HL-60/S4 treated with retinoic acid at 250 ng/mL for 4 days and 3 days (cell line): ENCODE measurements at regions not wholly inside any gene's neighbourhood (a gene's known extent, or its start where the extent isn't known, plus 50 kb on each side); places are given as distances from the start of the nearest gene placed in this dataset.
"Not testable (repeated sequence)": the region's sequence is repeated elsewhere in the genome, so short reads cannot be mapped to it uniquely, and the experiment has no call there.

Experiments used
- in situ Hi-C: fragments of 300-500 bp; cut with MboI; formaldehyde crosslinking; loops from 2 replicates; pipeline ENCODE4 v1.7.0; 2022; ENCODE audit warnings: low sequenced_read_pairs

- in situ Hi-C loops = no loop called here
Measured at GRCh38 chr7:20839196-20839735, 52.6 kb upstream of the SP8 start.

- in situ Hi-C loops = no loop called here
Measured at GRCh38 chr7:20839987-20840386, 53.3 kb upstream of the SP8 start.

DNA sequence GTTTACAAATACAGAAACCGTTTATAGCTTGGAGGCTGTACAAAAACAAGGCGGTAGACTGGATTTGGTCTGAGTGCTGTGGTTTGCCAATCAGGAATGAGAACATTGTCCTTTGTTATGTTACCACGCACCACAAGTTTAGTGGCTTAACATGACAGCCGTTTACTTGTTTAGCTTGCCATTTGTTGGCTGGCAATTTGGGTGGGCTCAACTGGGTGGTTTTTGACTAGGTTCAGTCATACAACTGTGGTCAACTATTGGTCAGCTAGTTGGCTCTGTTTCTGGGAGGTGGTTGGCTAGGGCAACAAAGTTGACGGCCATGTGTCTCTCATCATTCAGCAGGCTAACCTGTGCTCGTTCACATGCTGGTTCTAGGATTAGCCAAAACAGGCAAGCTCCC, 60.1 kb upstream of the SP8 start:
- in situ Hi-C loops = no loop called here

- in situ Hi-C loops = no loop called here
Measured at GRCh38 chr7:20858951-20859350, 72.3 kb upstream of the SP8 start.

DNA sequence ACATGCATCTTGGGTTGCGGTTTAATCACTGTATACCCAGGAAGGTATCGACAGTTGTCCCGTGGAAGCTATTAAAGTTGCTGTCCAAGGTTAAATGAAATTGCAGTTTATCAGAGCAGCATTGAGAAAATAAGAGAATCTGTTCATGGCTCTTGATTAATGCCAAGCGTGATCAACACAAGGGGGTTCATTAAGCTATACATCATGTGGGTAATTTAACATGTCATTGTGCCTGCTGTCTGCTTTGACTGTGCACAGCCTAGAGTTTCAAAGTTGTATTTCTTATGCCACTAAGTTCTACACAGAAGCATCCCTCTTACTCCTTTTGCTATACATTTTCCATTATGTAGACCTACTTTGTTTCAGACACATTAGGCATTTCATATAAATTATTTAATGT, 74.8 kb upstream of the SP8 start:
- in situ Hi-C loops = no loop called here

DNA sequence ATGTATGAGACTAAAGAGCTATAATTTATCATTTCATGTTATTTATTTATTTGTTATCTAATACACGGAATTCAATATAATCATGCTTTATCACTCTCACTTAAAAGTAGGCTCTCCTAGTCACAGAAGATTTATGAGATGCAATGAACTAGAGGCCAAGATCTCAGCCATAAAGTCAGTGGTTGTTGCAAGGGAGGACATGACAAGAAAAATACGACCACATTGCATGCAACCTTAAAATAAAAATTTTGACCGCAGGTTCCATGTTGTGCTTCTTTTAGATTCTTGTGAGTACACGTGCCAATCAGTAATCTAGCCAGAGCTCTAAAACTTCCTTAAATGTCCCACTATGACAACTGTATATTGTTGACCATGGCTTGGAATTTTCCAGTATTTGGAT, 75.9 kb upstream of the SP8 start:
- in situ Hi-C loops = no loop called here

DNA sequence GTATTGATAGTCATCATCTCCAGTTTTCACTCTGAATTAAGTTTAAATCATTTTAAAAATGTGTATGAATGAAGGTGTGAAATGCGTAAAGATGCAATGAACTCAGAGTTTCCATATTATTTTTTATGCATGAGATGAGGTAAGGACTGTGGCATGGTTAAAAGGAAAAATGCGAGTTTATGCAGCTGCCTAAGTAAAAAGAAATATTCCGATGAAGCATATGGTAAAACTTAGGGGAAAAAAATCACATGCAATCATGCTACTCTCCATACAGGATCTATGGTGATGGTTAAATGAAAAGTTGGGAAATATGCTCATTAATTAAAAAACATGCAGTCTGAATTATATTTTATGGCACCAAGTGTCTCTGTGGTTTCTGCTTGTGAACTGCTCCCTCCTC, 77.5 kb upstream of the SP8 start:
- in situ Hi-C loops = no loop called here

DNA sequence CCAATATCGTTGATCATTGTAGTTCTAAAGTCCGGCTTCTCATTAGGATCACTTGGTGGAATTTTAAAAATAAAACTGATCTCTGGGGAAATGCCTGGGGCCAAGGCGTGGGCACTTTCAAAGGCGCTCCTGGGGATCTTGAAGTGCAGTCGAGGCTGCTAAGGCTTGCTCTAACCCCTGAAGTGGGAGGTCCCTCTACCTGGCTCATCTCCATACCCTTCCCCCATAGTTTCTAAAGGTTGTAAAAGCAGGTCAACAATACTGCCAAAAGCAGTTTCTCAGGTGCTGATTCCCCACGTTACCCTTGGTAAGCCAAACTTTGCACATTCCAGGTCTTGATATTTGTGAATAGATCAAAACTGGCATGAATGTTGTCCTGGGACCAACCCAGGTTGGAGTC, 79.0 kb upstream of the SP8 start:
- in situ Hi-C loops = no loop called here

- in situ Hi-C loops = no loop called here
Measured at GRCh38 chr7:20870977-20871376, 84.3 kb upstream of the SP8 start.

GRCh38 chr7:20892776-20893175, 106.1 kb upstream of the SP8 start:
- in situ Hi-C loops = no loop called here

DNA sequence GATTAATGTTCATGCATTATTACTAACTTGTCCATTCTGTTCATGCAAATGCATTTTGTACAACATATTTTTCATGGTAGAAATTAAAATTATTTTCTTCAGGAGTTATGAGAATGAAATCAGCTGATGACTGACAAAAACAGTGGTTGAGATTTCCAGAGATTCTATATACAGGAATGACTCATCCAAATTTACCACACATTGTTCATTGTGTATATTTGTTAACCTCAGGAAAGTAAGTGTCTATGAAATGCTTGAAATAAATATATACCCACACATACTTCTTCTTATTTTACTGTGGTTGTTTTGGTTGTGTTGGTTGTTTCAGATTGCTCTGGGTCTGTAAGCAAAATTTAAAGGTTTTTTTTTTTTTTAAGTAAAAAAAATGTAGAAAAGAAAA, 108.1 kb upstream of the SP8 start:
- in situ Hi-C loops = no loop called here

DNA sequence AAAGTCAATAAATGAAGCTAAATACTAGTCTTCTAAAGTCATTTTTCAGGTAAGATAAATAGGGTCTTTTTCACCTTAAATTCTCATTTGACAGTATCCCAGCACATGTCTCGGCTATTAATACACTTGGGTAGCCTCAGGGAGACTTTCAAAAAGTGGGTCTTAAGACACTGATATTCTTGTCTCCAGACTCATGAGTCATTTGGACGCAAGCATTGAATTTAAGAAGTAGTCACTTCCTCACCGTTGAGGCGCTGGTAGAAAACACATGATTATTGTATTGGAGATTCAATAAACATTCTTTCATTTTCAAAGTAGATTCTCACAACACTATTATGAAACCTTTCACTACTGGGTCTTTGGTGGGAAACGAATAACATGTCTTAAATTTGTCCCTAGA, 108.9 kb upstream of the SP8 start:
- in situ Hi-C loops = no loop called here

DNA sequence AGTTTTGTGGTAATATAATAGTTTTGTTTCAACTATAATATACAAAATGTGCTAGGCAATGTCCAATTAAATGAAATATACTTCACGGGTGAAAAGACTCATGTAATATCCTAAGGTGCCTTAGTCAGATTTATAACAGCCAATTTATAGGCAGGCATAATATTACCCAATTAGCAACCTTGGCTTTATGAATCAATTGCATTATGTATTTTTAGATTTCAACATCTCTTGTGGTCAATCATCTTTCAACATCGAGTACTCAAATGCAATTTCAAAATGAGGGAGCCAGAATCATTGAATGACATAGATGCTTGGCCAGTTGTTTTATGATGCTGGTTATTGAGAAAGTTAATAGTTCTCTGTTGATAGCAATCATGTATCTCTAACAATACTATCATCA, 110.3 kb upstream of the SP8 start:
- in situ Hi-C loops = no loop called here

DNA sequence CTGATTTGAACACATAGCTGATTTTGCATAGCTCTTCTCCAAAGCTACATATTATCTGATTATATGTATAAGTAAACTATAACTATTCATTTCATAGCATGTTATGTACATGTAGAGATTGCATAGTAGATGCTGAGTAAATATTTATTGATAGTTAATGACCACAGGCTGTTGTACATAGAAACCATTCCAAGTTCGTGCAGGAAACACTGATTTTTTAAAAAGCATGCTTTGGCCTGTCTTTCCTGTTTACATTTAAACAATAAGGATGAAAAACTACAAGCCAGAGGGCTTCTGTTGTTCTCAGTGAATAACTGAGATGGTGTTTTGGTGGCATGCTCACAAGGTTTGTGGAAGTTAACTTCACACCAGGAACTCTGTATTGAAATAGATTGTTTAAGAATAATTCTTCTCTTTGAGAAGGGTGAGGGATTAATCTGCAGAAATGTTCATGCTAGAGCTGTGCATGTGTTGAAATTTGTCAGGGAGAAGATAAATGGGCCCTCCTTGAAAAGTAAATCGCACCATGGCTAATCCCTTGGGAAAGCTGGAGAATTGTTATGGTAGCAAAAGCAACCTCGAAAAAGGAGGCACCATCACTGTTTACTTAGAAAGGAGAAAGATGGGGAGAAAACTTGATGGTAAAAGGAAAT, 120.2 kb upstream of the SP8 start:
- in situ Hi-C loops = no loop called here

DNA sequence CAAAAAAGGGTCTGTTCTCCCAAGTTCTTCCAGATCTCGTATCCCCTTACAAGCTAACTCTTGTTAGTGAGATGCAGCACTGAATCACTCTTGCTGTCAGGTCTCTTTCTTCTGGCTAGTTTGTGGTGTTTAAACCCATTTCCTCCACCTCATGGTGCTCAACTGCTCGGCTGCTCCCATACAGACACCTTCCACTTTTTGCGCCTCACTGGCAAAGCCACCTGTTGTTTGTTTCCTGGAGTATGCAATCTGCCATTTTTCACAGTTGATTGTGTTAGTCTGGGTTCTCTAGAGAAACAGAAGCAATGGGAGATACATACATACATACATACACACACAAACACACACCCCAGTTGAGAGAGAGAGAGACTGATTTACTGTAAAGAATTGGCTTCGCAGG, 124.4 kb upstream of the SP8 start:
- in situ Hi-C loops = no loop called here

DNA sequence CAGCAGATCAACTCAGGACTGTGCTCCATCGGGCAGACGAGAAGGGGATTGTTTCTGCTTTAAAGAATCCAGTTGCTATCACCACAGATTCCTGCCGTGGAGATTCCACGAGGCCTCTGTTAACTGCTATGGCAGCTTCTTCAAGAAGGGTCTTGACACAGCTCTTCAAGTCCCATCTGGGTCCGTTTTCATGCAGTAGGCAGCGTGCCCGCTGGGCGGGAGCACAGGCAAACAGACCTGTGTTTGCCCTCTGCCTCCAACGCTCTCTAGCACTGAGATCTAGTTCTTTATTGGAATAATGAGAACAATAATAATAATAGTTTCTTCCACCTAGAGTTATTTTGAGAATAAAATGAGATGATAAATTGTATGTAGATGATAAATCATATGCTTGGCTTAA, 127.2 kb upstream of the SP8 start:
- in situ Hi-C loops = no loop called here

- in situ Hi-C loops = no loop called here
Measured at GRCh38 chr7:20916311-20916710, 129.6 kb upstream of the SP8 start.

DNA sequence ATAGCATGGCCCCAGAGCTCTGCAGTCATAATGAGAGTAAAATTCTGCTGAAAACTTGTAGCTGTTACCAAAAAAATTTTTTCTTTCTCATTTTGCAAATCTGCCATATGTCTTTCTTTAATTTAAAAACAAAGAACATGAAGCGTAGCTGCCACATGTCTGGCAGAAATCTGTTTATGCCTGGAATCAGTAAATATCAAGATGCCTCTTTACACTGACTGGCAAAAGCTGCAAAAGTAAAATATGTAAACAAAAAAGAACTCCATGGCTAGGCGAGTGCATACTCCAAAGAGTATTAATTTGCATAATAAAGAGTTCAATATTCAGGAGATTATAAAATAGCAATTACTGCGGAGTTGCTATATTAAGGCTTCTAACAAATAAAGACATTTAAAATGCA, 130.9 kb upstream of the SP8 start:
- in situ Hi-C loops = no loop called here

GRCh38 chr7:20918156-20918555, 131.5 kb upstream of the SP8 start:
- in situ Hi-C loops = no loop called here

DNA sequence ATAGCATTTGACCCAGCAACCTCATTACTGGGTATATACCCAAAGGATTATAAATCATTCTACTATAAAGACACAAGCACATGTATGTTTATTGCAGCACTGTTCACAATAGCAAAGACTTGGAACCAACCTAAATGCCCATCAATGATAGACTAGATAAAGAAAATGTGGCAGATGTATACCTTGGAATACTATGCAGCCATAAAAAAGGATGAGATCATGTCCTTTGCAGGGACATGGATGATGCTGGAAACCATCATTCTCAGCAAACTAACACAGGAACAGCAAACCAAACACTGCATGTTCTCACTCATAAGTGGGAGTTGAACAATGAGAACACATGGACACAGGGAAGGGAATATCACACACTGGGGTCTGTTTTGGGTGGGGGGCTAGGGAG, 140.5 kb upstream of the SP8 start:
- in situ Hi-C loops = not testable (repeated sequence)

DNA sequence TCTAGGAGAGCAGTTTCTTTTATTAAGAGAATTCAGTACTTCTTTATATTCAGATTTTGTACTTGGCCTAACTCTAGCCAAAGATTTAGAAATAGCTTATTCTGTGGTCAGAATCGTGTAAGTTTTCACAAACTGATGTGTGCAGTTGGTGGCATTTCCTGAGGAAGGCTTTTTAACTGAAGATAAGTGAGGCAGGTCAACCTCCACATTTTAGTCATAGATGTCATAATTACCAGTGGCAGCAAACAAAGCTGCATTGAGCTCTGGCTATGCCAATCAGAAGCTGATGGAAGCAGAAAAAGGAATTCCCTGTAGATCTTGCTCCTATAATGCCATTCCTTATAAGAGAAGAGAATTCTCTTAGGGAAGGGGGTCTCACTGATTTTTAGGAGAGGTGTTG, 141.3 kb upstream of the SP8 start:
- in situ Hi-C loops = no loop called here

- in situ Hi-C loops = no loop called here
Measured at GRCh38 chr7:20929199-20929598, 142.5 kb upstream of the SP8 start.

DNA sequence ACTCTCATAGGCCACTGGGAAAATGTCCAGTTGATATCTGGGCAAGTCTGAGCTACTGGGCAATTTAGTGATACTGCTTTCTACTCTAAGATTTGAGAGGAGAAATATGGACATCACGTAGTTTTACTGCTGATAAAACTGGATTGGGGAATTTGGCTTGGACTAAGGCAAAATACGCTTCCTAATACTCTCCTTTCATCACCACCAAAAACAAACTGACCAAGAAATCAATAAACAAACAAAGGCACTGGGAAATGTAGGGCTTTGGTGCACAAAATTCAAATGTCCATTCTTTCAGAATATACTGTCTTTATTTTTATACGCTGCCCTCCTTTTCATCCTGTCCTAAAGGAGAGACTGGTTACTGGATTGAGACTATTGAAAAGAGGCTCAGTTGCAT, 145.1 kb upstream of the SP8 start:
- in situ Hi-C loops = no loop called here
